GM23338 (cell line): ENCODE measurements at regions not wholly inside any gene's neighbourhood (a gene's known extent, or its start where the extent isn't known, plus 50 kb on each side); places are given as distances from the start of the nearest gene placed in this dataset.

ENCODE experiments used
- ATAC-seq: fragments of 200-7000 bp; cut with Tn5 transposase; 3 replicates; pipeline ENCODE4 v1.9.1; 2020
- DNase-seq: peaks from one replicate; pipeline ENCODE4 v3.0.0-alpha.2; 2015; ENCODE audit warnings: low spot score
- H2AFZ ChIP-seq: fragments of 200-600 bp; sonication (generic); 2 replicates; pipeline ENCODE4 v1.8.0; 2016; ENCODE audit warnings: antibody characterized with exemption, mild to moderate bottlenecking, moderate library complexity
- H3F3A ChIP-seq: fragments of 200-600 bp; sonication (generic); replicated peaks from 2 replicates; pipeline ENCODE4 v1.8.0; 2017; ENCODE audit warnings: antibody characterized with exemption, mixed run types, low read depth
- H3K27ac ChIP-seq: fragments of 200-600 bp; sonication (generic); 2 replicates; pipeline ENCODE4 v1.6.1; 2016; ENCODE audit warnings: low read depth
- H3K27me3 ChIP-seq: fragments of 200-600 bp; sonication (generic); 2 replicates; pipeline ENCODE4 v1.8.0; 2016; ENCODE audit warnings: mild to moderate bottlenecking, mixed run types, moderate library complexity; ENCODE audit not compliant: insufficient read depth
- H3K36me3 ChIP-seq: fragments of 200-600 bp; sonication (generic); 2 replicates; pipeline ENCODE4 v1.8.0; 2016; ENCODE audit warnings: mild to moderate bottlenecking; ENCODE audit not compliant: insufficient read depth
- H3K4me1 ChIP-seq: fragments of 200-600 bp; sonication (generic); 2 replicates; pipeline ENCODE4 v1.8.0; 2016; ENCODE audit warnings: mild to moderate bottlenecking, moderate library complexity; ENCODE audit not compliant: insufficient read depth
- H3K4me2 ChIP-seq: fragments of 200-600 bp; sonication (generic); 2 replicates; pipeline ENCODE4 v1.7.1; 2017; ENCODE audit warnings: mixed run types
- H3K4me3 ChIP-seq: fragments of 200-600 bp; sonication (generic); 2 replicates; pipeline ENCODE4 v1.6.1; 2016; ENCODE audit warnings: mixed run types
- H3K79me2 ChIP-seq: fragments of 200-600 bp; sonication (generic); replicated peaks from 2 replicates; pipeline ENCODE4 v1.8.0; 2017; ENCODE audit warnings: mild to moderate bottlenecking; ENCODE audit not compliant: insufficient read depth
- H3K9me2 ChIP-seq: fragments of 200-600 bp; sonication (generic); 2 replicates; pipeline ENCODE4 v1.8.0; 2017; ENCODE audit not compliant: insufficient read depth
- H4K20me1 ChIP-seq: fragments of 200-600 bp; sonication (generic); replicated peaks from 2 replicates; pipeline ENCODE4 v1.8.0; 2017; ENCODE audit warnings: mild to moderate bottlenecking; ENCODE audit not compliant: insufficient read depth
- H3K27ac Mint-ChIP-seq: 2 replicates; pipeline ENCODE4 v1.8.0; 2020; ENCODE audit warnings: inconsistent platforms, mild to moderate bottlenecking, moderate library complexity, mixed read lengths
- H3K27me3 Mint-ChIP-seq: 3 replicates; pipeline ENCODE4 v1.8.0; 2022; ENCODE audit warnings: low read depth, mild to moderate bottlenecking, moderate library complexity, mixed read lengths, inconsistent platforms; ENCODE audit not compliant: insufficient read depth, poor library complexity
- H3K36me3 Mint-ChIP-seq: 3 replicates; pipeline ENCODE4 v1.8.0; 2021; ENCODE audit warnings: low read depth, mild to moderate bottlenecking, inconsistent platforms, moderate library complexity, mixed read lengths
- H3K4me1 Mint-ChIP-seq: 3 replicates; pipeline ENCODE4 v1.8.0; 2020; ENCODE audit warnings: mild to moderate bottlenecking, inconsistent platforms, mixed read lengths
- H3K4me3 Mint-ChIP-seq: 3 replicates; pipeline ENCODE4 v1.8.0; 2021; ENCODE audit warnings: moderate library complexity, mild to moderate bottlenecking, inconsistent platforms, mixed read lengths
- H3K9me3 Mint-ChIP-seq: 3 replicates; pipeline ENCODE4 v1.8.0; 2020; ENCODE audit warnings: moderate library complexity, mild to moderate bottlenecking, inconsistent platforms, mixed read lengths
- CREB1 ChIP-seq: fragments of 250-450 bp; sonication (Bioruptor Pico); IDR thresholded peaks from 2 replicates; pipeline ENCODE4 v1.5.0; 2020; ENCODE audit warnings: low read depth, mild to moderate bottlenecking, moderate library complexity
- EZH2phosphoT487 ChIP-seq: fragments of 200-600 bp; sonication (generic); IDR thresholded peaks from one replicate; pipeline ENCODE4 v1.8.1; 2018; ENCODE audit warnings: antibody characterized with exemption; ENCODE audit not compliant: unreplicated experiment
- JUNB ChIP-seq: IDR thresholded peaks from one replicate; pipeline ENCODE4 v1.6.1; 2016; ENCODE audit warnings: antibody characterized with exemption; ENCODE audit not compliant: unreplicated experiment
- POLR2AphosphoS5 ChIP-seq: IDR thresholded peaks from 2 replicates; pipeline ENCODE4 v1.6.1; 2016; ENCODE audit warnings: antibody characterized with exemption, low read depth
- STAT1 ChIP-seq: IDR thresholded peaks from one replicate; pipeline ENCODE4 v1.6.1; 2016; ENCODE audit warnings: antibody characterized with exemption; ENCODE audit not compliant: unreplicated experiment
- ZNF331 ChIP-seq: fragments of 250-450 bp; sonication (Bioruptor Pico); IDR thresholded peaks from 2 replicates; pipeline ENCODE4 v1.5.0; 2020; ENCODE audit warnings: low read depth, mild to moderate bottlenecking, moderate library complexity
- TF ChIP-seq, protein P1 (sequence below): fragments of 250-450 bp; sonication (Bioruptor Pico); IDR thresholded peaks from 2 replicates; pipeline ENCODE4 v1.5.0; 2020; ENCODE audit warnings: mild to moderate bottlenecking, moderate library complexity
- TF ChIP-seq, protein P2 (sequence below), 2 experiments: fragments of 200-600 bp in 1 of 2; sonication (generic) in 1 of 2; conservative IDR thresholded peaks; 2 replicates each; pipeline versions ENCODE4 v1.5.1 to v1.6.1; 2016 to 2017; ENCODE audit warnings: antibody characterized with exemption in 2 of 2, low read depth in 2 of 2, mild to moderate bottlenecking in 2 of 2, moderate library complexity in 1 of 2

DNA sequence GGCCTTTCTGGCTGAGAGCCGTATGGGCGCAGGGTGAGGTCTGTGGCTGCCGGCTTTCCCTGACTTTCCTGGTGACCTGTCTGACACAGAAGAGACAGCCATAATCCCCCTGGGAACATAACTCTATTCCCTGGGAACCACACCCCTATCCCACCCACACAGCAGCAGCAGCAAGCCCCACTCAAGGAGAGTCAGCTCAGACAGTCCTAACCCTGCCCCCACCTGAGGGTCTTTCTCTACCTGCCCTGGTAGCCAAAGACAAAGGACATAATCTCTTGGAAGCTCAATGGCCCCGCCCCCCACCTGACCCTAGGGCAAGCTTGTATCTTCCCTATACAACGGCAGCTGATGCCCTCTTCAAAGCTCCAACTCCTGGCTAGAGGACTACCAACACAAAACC lies 74.6 kb downstream of the PABPC4L start (continued):
- TF ChIP-seq, protein P1, sequence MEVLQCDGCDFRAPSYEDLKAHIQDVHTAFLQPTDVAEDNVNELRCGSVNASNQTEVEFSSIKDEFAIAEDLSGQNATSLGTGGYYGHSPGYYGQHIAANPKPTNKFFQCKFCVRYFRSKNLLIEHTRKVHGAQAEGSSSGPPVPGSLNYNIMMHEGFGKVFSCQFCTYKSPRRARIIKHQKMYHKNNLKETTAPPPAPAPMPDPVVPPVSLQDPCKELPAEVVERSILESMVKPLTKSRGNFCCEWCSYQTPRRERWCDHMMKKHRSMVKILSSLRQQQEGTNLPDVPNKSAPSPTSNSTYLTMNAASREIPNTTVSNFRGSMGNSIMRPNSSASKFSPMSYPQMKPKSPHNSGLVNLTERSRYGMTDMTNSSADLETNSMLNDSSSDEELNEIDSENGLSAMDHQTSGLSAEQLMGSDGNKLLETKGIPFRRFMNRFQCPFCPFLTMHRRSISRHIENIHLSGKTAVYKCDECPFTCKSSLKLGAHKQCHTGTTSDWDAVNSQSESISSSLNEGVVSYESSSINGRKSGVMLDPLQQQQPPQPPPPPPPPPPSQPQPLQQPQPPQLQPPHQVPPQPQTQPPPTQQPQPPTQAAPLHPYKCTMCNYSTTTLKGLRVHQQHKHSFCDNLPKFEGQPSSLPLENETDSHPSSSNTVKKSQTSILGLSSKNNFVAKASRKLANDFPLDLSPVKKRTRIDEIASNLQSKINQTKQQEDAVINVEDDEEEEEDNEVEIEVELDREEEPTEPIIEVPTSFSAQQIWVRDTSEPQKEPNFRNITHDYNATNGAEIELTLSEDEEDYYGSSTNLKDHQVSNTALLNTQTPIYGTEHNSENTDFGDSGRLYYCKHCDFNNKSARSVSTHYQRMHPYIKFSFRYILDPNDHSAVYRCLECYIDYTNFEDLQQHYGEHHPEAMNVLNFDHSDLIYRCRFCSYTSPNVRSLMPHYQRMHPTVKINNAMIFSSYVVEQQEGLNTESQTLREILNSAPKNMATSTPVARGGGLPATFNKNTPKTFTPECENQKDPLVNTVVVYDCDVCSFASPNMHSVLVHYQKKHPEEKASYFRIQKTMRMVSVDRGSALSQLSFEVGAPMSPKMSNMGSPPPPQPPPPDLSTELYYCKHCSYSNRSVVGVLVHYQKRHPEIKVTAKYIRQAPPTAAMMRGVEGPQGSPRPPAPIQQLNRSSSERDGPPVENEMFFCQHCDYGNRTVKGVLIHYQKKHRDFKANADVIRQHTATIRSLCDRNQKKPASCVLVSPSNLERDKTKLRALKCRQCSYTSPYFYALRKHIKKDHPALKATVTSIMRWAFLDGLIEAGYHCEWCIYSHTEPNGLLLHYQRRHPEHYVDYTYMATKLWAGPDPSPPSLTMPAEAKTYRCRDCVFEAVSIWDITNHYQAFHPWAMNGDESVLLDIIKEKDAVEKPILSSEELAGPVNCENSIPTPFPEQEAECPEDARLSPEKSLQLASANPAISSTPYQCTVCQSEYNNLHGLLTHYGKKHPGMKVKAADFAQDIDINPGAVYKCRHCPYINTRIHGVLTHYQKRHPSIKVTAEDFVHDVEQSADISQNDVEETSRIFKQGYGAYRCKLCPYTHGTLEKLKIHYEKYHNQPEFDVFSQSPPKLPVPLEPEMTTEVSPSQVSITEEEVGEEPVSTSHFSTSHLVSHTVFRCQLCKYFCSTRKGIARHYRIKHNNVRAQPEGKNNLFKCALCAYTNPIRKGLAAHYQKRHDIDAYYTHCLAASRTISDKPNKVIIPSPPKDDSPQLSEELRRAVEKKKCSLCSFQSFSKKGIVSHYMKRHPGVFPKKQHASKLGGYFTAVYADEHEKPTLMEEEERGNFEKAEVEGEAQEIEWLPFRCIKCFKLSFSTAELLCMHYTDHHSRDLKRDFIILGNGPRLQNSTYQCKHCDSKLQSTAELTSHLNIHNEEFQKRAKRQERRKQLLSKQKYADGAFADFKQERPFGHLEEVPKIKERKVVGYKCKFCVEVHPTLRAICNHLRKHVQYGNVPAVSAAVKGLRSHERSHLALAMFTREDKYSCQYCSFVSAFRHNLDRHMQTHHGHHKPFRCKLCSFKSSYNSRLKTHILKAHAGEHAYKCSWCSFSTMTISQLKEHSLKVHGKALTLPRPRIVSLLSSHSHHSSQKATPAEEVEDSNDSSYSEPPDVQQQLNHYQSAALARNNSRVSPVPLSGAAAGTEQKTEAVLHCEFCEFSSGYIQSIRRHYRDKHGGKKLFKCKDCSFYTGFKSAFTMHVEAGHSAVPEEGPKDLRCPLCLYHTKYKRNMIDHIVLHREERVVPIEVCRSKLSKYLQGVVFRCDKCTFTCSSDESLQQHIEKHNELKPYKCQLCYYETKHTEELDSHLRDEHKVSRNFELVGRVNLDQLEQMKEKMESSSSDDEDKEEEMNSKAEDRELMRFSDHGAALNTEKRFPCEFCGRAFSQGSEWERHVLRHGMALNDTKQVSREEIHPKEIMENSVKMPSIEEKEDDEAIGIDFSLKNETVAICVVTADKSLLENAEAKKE, result no peak
- TF ChIP-seq STAT1, result no peak

DNA sequence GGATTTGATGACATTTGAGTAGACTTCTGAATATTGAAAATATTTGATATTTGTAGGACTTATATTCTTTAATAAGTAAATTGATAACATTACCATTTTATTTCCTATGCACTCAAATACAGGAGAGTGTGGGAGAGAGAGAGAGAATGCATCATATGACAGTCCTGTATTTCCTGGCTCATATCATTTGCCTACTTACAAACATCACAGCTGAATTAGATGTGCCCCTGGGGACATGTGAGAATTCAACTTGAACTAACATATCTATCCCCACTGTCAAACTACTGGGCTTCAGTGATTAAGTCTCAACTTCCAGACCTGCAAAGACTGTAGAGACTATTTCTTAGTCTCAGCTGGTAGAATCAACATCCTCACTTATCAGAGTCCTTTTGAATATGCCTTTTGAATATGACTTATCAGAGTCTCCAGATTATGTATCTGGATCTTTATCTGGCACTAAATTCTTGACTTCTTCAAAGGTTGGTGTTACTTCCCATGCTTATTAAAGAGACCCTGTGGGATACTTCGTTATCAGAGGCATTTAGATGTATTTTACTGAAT lies 75.5 kb downstream of the PABPC4L start:
- Mint-ChIP-seq H3K27me3 (no peaks in the 10 kb centered on the region), H3K9me3 (no peaks in the 10 kb centered on the region; the same call in 2 of the 3 replicates), H3K36me3 (peaks cover 4% of the 10 kb centered on the region; the same call in 2 of the 3 replicates), H3K4me3 (no peak overlapping the region), H3K27ac (no peak overlapping the region), H3K4me1 (no peaks in the 10 kb centered on the region)
- Histone ChIP-seq H4K20me1 (no peaks in the 10 kb centered on the region), H3K4me2 (no peak overlapping the region), H3K4me3 (no peak overlapping the region), H3K27me3 (no peaks in the 10 kb centered on the region), H3K4me1 (no peaks in the 10 kb centered on the region), H3K9me2 (no peaks in the 10 kb centered on the region; the same call in 1 of the 2 replicates), H3K79me2 (no peaks in the 10 kb centered on the region), H2AFZ (no peak overlapping the region), H3K36me3 (no peaks in the 10 kb centered on the region), H3F3A (no peaks in the 10 kb centered on the region), H3K27ac (no peak overlapping the region)
- DNase-seq (no peak), ATAC-seq (no peak)
- TF ChIP-seq, protein P1, result no peak
- TF ChIP-seq, protein P2, sequence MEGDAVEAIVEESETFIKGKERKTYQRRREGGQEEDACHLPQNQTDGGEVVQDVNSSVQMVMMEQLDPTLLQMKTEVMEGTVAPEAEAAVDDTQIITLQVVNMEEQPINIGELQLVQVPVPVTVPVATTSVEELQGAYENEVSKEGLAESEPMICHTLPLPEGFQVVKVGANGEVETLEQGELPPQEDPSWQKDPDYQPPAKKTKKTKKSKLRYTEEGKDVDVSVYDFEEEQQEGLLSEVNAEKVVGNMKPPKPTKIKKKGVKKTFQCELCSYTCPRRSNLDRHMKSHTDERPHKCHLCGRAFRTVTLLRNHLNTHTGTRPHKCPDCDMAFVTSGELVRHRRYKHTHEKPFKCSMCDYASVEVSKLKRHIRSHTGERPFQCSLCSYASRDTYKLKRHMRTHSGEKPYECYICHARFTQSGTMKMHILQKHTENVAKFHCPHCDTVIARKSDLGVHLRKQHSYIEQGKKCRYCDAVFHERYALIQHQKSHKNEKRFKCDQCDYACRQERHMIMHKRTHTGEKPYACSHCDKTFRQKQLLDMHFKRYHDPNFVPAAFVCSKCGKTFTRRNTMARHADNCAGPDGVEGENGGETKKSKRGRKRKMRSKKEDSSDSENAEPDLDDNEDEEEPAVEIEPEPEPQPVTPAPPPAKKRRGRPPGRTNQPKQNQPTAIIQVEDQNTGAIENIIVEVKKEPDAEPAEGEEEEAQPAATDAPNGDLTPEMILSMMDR (conservative IDR thresholded peaks at IDR 0.05; ENCODE audit: low read depth in 2 of 2), result no peak
- TF ChIP-seq ZNF331 (CRISPR knock-in tag) (no peak), STAT1 (no peak), CREB1 (no peak), EZH2phosphoT487 (no peak), POLR2AphosphoS5 (no peak), JUNB (no peak)
